HG02970 (cell line): ENCODE measurements at regions not wholly inside any gene's neighbourhood (a gene's known extent, or its start where the extent isn't known, plus 50 kb on each side); places are given as distances from the start of the nearest gene placed in this dataset.

Experiments
- ATAC-seq: cut with Tn5 transposase; IDR thresholded peaks from one replicate; pipeline ENCODE4 v1.9.1; 2021; ENCODE audit warnings: mild to moderate bottlenecking, moderate library complexity, moderate number of reproducible peaks; ENCODE audit not compliant: unreplicated experiment, low FRiP score

DNA sequence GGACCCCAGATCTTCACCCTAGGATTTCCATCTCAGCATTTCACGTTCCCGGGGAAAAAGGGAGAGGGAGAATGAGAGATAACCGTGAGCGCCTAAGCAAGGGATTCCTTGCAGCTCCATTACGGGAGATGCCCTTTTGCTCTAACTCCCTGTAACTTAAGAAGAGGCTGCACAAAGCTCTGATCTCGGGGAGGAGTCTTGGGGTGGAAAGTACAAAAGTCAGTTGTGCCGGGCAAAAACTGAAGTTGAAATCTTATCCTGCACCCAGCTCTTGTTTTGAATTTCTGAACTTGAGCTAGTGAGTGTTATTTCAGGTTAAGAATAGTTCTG lies 256.4 kb upstream of the SOX21 start:
- no peak for ATAC-seq

DNA sequence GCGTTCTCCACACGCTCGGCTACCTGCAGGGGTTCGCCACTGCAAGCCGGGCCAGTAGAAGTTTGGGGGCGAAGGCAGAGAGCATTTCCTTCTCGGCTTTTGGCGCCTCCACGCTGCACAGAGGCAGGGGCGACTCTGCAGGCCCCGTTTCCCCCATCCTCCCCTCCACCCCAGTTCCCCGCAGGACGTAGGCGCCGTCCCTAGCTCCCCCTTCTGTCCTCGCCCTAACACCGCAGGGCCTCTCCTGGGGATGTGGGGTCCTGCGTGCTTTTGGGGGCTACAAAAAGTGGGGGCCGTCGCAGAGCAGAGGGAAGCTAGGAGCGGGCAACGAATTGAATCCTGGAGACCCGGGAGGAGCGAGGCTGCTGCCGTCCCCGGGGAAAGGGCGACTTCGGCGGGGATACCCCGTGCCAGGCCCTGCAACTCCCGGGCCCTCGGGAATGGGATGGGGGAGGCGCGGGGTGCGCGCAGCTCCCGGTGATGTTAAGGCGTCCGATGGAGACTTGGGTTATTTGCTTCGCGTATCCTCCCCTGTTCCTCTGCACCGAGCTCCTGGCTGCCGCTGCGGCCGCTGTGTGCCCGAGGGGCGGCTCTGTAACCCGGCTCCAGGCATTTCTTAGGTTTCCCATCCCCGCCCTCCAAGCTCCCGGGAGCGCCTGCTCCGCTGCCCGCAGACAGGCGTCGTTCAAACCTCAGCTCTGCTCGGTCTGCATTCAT lies 255.9 kb upstream of the SOX21 start:
- no peak for ATAC-seq

GRCh38 chr13:94967183-94968039 lies 255.1 kb upstream of the SOX21 start:
- no peak for ATAC-seq

DNA sequence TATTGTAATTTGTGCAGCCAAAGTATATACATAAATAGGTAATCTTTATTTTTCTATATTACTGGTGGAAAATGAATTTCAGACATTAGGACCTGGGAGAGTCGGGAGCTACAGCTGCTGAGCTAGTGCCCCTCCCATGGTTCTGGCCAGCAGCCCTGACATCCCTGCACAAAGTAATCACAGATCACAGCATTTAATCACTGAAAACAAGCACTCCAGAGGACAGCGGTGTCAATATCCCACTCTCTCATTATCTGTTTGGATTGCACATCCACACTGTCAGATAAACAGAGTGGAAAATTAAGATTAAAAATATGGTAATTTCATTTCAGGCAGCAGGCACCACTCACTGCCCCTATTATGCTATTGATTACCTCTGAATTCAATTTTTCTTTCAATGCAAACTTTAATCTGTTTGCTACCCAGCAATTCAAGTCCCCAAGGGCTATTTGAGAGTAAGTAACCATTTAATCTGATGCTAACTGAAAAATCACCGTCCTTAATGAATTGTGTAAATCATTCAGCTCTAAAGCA lies 254.1 kb upstream of the SOX21 start:
- no peak for ATAC-seq

DNA sequence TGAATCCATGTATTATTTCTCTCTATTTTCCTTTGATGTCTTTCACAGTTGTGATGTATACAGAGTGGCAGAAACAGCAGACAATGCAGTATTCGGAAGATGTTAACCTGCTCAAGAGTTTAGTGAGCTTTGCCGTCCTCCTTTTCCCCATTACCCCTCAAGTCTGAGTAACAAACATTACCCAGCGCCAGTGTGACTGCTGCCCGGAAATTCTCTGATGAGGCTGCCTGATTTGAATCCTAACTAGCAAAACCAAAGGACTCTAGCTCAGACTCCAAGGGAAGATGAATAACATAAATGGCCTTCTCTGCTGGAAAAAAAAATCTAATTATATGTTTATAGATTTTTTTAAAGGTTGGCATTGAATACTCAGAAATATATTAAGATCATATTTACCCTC lies 247.3 kb upstream of the SOX21 start:
- no peak for ATAC-seq

- no peak for ATAC-seq
Measured at GRCh38 chr13:94956417-94957110, 244.2 kb upstream of the SOX21 start.

DNA sequence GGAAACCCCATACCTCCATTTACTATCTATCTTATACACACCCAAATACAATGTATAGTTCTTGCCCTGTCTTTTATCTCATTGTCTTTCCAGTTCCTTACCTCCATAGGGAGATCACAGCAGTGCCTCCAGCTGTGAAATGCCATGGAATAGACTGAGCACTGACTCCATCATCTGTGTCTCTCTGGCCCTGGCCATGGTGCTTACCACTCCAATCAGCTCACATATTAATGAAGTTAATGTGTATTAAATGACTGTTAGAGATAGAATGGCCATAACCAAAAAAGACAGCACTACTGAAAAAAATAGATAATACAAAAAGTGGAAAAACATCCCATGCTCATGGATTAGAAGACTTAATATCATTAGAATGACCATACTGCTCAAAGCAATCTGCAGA lies 240.4 kb upstream of the SOX21 start:
- ATAC-seq = no peak

DNA sequence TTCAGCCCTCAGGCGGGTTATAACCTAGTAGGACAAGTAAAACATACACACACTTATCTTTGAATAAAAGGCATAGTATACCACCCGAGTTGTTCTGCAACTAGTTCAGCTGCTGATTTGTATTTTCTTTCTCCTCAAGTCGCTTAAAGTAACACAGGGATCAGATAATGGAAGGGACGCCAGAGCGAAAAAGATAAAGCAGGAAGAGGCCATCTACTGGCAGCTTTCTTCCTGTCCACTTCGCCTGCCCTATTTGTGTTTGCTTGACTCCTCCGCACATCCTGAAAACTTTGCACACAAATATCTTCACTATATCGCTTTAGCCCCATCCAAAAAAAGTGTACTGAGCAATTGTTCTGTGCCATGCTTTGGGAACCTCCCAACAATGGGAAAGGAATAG lies 238.0 kb upstream of the SOX21 start:
- ATAC-seq = no peak

GRCh38 chr13:94947965-94948371 lies 235.6 kb upstream of the SOX21 start:
- ATAC-seq = no peak

DNA sequence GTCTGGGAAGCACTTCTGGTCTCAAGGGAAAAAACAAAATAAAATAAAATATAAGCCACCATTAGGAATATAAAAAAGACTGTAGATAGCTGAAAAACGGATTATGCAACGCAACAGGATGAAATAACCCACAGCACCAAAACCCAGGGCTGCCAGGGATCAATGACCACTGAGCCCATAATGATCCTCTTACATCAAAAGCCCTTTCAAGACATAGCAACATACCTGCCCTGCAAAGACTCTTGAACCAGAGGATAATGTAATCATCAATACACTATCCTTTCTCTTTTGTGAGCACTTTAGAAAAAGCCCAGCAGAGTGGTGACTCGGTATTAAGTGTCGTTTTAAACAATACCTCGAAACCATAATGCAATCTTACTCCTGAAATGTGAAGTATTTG lies 235.0 kb upstream of the SOX21 start:
- no peak for ATAC-seq

DNA sequence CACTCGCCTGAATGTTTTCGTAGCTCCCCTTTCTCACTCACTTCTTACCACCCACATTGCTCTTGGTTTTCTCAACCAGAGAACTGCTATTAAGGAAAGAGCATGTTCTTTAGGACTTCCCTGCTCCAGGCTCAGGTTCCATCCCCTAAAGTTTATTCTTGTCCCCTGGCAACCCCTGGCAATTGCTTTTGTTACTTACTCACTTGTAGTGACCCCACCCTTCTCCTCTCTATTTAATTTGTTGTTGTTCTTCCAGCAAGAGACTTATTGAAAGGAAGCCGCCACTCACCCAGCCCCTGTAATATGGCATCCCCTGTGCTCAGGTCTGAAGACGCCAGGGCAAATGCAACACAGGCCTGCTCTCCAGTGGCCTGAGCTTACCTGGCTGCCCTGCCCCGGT lies 233.7 kb upstream of the SOX21 start:
- ATAC-seq = no peak

DNA sequence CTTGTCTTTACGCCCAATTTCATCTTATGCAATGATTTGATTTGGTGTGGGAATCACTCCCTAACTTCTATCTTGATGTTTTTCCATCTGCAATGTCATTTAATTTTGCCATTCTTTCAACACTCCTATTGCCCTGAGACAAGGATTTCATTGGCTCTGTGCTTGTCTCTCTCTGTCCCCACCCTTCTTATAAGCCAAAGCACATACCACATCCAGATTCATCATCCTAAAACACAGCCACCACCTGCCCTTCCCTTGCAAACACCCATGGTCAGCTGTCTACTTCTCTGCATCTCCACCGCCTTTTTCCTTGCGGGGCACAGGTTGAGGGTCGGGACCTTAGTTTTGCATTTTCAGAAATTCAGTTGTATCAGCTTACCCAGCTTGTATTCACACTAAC lies 225.8 kb upstream of the SOX21 start:
- no peak for ATAC-seq

DNA sequence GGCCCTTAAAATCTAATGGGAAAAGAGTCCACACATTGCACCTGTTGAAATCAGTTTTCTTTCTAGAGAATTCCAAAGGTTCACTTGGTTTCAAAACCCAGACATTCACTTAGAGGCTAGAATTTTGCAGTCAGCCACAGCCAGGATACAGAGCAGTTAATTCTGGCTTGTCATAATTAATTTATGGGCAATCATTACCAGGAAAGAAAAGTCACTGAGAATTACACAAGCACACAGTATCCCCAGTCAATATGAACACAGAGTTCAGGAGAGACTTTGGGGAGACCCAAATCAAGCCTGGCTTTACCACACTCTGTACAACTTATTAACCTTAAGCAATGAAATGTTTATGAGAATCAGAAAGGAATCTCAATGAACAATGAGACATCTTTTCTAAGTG lies 224.3 kb upstream of the SOX21 start:
- no peak for ATAC-seq

DNA sequence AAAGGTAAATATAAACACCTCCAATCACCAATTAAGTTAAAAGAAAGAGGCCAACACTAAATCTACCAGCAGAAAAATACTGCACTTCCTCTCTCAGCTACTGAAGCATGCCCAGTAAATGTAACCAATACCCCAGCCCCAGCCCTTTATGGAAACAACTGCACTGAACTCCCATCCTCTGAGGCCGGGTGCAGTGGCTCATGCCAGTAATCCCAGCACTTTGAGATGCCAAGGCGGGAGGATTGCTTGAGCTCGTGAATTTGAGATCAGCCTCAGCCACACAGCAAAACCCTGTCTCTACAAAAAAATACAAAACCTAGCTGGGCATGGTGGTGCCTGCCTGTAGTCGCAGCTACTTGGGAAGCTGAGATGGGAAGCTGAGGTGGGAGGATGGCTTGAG lies 221.6 kb upstream of the SOX21 start:
- ATAC-seq = no peak

GRCh38 chr13:94933230-94933751 lies 220.9 kb upstream of the SOX21 start:
- ATAC-seq = no peak

- ATAC-seq = no peak
Measured at GRCh38 chr13:94928127-94928775, 215.9 kb upstream of the SOX21 start.

DNA sequence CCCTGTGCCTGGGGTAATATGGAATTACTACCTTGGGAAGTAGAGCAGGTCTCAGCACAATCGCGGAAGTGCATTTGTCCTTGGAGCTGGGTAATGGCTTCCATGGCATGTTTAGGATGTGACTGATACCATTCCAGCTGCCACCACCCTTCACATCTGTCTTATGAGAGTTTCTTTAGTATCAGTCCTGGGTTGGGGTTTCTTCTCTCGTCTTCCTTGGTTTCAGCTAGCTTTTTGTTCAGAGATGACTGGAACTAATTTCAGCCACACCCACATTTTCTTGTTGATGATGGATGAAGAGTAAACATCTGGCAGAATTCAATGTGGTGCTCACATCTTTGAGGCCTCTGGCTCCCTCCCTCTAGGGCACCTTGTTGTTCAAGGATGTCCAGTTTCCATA lies 212.9 kb upstream of the SOX21 start:
- ATAC-seq = no peak

- ATAC-seq = no peak
Measured at GRCh38 chr13:94921181-94921580, 208.8 kb upstream of the SOX21 start.

- no peak for ATAC-seq
Measured at GRCh38 chr13:94920578-94920977, 208.2 kb upstream of the SOX21 start.

DNA sequence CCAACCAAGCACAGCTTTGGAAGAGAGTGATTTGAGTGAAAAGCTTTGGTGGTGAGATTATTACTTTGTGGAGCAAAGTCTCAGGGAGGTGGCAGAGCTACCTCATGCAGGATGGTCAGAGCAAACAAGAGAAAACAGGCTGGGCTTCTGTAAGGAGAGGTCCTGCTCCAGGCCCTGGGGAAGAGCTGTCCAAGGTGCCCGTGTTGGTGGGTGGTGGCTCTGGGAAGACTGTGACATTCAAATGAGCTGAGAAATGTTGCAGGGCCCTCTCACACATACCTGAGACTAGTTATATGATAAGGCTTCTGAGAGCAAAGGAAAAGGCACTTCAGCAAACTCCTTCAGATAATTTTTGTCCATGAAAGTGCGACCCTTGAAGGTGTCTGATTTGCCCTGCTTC lies 205.5 kb upstream of the SOX21 start:
- no peak for ATAC-seq

GRCh38 chr13:94914895-94915294 lies 202.6 kb upstream of the SOX21 start:
- no peak for ATAC-seq
